ENCODE measurements at regions not wholly inside any gene's neighbourhood (a gene's known extent, or its start where the extent isn't known, plus 50 kb on each side); places are given as distances from the start of the nearest gene placed in this dataset.

DNA sequence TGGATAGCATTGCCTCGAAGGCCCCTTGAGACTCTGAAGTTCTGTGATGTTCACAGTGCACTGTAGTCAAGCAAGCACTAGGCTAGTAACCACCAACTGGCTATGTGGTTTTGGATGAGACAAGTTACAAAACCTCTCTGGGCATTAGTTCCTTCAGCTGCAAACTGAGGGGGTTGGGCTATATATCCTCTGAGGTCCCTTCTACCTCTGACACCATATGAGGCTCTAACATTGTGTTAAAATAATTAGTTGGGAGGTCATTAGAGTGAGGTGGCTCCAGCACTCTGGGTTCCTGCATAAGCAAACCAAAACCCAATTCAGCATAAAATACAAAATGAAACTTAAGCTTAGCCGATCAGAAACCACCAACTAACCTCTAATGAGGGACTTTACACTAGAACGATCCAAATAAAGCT lies 209.5 kb upstream of the LRRN1 start:
- Histone ChIP-seq H3K36me3 (ENCODE audit: control insufficient read depth, insufficient read depth, low read length) (no peaks in the 10 kb centered on the region), H4K8ac (ENCODE audit: low read depth, low read length) (no peak overlapping the region), H3K56ac (ENCODE audit: low read length) (no peak overlapping the region), H3K79me1 (ENCODE audit: low read length) (no peaks in the 10 kb centered on the region), H3K18ac (ENCODE audit: low read length) (no peak overlapping the region), H2BK15ac (replicated peaks; ENCODE audit: low read depth) (no peak overlapping the region), H3K27ac (ENCODE audit: low read depth, low read length) (no peak overlapping the region), H4K5ac (ENCODE audit: low read length) (no peak overlapping the region), H2AK5ac (ENCODE audit: low read length) (no peak overlapping the region), H2BK120ac (ENCODE audit: low read depth, low read length) (no peak overlapping the region), H3K23ac (ENCODE audit: low read length) (no peak overlapping the region), H3K4me3 (ENCODE audit: low read length) (no peak overlapping the region), H3K79me2 (ENCODE audit: control insufficient read depth, insufficient read depth, low read length) (no peaks in the 10 kb centered on the region), H3K4ac (ENCODE audit: low read depth, low read length) (no peak overlapping the region), H2BK5ac (ENCODE audit: low read length) (no peak overlapping the region), H3K9ac (ENCODE audit: low read length) (no peak overlapping the region), H3K4me1 (ENCODE audit: control insufficient read depth, low read depth, low read length) (no peaks in the 10 kb centered on the region), H3K4me2 (ENCODE audit: low read length) (no peak overlapping the region), H3K27me3 (ENCODE audit: insufficient read depth, low read length, poor library complexity) (no peaks in the 10 kb centered on the region)
- no CpG with 5 or more reads among the region's 3 CpGs for WGBS (ENCODE audit: extremely low coverage, insufficient coverage, low lambda C conversion rate)
- no peak for DNase-seq

DNA sequence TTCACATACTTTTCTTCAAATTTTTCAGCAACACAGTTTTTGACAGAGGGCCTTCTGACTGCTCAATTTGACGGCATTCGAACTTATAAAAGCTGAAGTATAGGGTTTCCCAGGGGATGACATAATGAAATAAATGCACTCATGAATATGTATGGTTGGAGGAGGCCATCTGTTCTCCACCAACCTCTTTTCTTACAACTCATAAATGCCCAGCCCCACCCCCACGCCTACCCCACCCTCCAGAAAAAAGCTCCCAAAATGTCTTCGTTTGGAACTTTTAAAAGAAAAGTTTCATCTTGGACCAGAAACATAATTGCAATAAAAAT lies 211.6 kb upstream of the LRRN1 start:
- no peak overlapping the region for H3K4me2 ChIP-seq (ENCODE audit: low read length)
- no peak overlapping the region for H2AK5ac ChIP-seq (ENCODE audit: low read length)
- no peak overlapping the region for H2BK15ac ChIP-seq (replicated peaks; ENCODE audit: low read depth)
- no peaks in the 10 kb centered on the region for H3K4me1 ChIP-seq (ENCODE audit: control insufficient read depth, low read depth, low read length)
- H3K27me3 ChIP-seq (ENCODE audit: insufficient read depth, low read length, poor library complexity): no peaks in the 10 kb centered on the region
- no peak overlapping the region for H3K4ac ChIP-seq (ENCODE audit: low read depth, low read length)
- no peak for DNase-seq
- no peak overlapping the region for H3K4me3 ChIP-seq (ENCODE audit: low read length)
- WGBS (ENCODE audit: extremely low coverage, insufficient coverage, low lambda C conversion rate): no CpG with 5 or more reads among the region's 4 CpGs
- no peaks in the 10 kb centered on the region for H3K79me2 ChIP-seq (ENCODE audit: control insufficient read depth, insufficient read depth, low read length)
- H2BK5ac ChIP-seq (ENCODE audit: low read length): no peak overlapping the region
- H3K56ac ChIP-seq (ENCODE audit: low read length): no peak overlapping the region
- no peak overlapping the region for H3K18ac ChIP-seq (ENCODE audit: low read length)
- no peaks in the 10 kb centered on the region for H3K79me1 ChIP-seq (ENCODE audit: low read length)
- no peaks in the 10 kb centered on the region for H3K36me3 ChIP-seq (ENCODE audit: control insufficient read depth, insufficient read depth, low read length)
- no peak overlapping the region for H3K23ac ChIP-seq (ENCODE audit: low read length)
- H4K8ac ChIP-seq (ENCODE audit: low read depth, low read length): no peak overlapping the region
- no peak overlapping the region for H2BK120ac ChIP-seq (ENCODE audit: low read depth, low read length)
- H4K5ac ChIP-seq (ENCODE audit: low read length): no peak overlapping the region
- H3K27ac ChIP-seq (ENCODE audit: low read depth, low read length): no peak overlapping the region
- no peak overlapping the region for H3K9ac ChIP-seq (ENCODE audit: low read length)

DNA sequence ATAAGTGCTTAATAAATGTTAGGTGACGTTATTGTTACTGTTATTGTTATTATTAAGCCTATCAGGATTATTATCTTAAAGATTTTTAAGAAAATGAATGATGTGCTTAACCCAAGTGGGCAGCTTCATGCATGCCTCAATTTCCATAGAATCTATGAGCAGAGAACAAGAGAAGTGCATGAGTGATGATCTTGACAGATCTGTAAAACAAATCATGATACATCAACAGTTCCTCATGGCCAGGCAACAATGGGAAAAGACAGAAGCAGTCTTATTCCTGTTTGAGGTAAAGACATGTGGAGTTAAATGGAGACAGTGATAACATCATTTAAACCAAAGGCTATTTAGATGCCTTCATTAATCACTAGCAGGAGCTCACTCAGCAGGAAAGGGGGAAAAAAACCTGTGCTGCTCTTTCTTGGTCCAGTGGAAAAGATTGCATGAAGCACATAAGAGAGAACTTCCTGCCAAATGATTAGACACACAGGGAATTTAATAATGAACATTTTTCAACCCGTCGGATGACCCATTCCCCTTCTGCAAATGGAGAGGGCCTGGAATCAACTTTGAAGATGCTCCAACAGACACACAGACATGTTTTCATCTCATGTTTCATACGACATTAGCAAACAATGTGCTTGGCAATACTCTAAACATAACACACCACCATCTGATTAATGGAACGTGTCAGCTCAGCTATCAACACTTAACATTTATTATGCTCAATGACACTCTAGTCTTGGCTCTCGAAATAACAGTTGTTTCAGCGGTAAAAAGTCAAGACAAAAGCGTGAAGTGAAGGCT lies 212.2 kb upstream of the LRRN1 start:
- Histone ChIP-seq H3K79me2 (ENCODE audit: control insufficient read depth, insufficient read depth, low read length) (no peaks in the 10 kb centered on the region), H4K5ac (ENCODE audit: low read length) (no peak overlapping the region), H3K56ac (ENCODE audit: low read length) (no peak overlapping the region), H3K27me3 (ENCODE audit: insufficient read depth, low read length, poor library complexity) (no peaks in the 10 kb centered on the region), H3K36me3 (ENCODE audit: control insufficient read depth, insufficient read depth, low read length) (no peaks in the 10 kb centered on the region), H2BK5ac (ENCODE audit: low read length) (no peak overlapping the region), H4K8ac (ENCODE audit: low read depth, low read length) (no peak overlapping the region), H2BK120ac (ENCODE audit: low read depth, low read length) (no peak overlapping the region), H3K4me2 (ENCODE audit: low read length) (no peak overlapping the region), H3K27ac (ENCODE audit: low read depth, low read length) (no peak overlapping the region), H3K4me3 (ENCODE audit: low read length) (no peak overlapping the region), H3K4me1 (ENCODE audit: control insufficient read depth, low read depth, low read length) (no peaks in the 10 kb centered on the region), H3K79me1 (ENCODE audit: low read length) (no peaks in the 10 kb centered on the region), H3K18ac (ENCODE audit: low read length) (no peak overlapping the region), H3K23ac (ENCODE audit: low read length) (no peak overlapping the region), H3K4ac (ENCODE audit: low read depth, low read length) (no peak overlapping the region), H2BK15ac (replicated peaks; ENCODE audit: low read depth) (no peak overlapping the region), H2AK5ac (ENCODE audit: low read length) (no peak overlapping the region), H3K9ac (ENCODE audit: low read length) (no peak overlapping the region)
- no CpG with 5 or more reads among the region's 8 CpGs for WGBS (ENCODE audit: extremely low coverage, insufficient coverage, low lambda C conversion rate)
- DNase-seq: peak; percentile 7

DNA sequence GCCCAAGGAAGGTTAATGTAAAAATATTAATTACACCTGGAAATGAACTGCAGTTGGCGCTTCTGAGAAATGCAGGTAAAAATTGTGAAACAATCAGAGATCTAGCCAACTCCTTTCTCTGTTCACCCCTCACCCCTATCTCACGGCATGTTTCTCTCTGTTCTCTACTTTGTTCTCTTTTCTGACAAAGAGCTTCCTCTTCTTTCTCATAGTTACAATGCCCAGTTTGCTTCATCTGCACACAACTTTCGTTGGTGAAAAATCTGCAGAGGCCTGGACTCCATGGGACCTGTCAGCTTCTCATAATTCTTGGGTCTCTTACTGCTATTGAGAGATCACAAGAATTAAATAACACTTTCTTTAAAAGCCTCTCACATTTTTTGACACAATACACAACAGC lies 212.9 kb upstream of the LRRN1 start:
- Histone ChIP-seq H4K5ac (ENCODE audit: low read length) (no peak overlapping the region), H2AK5ac (ENCODE audit: low read length) (no peak overlapping the region), H2BK15ac (replicated peaks; ENCODE audit: low read depth) (no peak overlapping the region), H3K23ac (ENCODE audit: low read length) (no peak overlapping the region), H3K4me3 (ENCODE audit: low read length) (no peak overlapping the region), H2BK5ac (ENCODE audit: low read length) (no peak overlapping the region), H3K79me1 (ENCODE audit: low read length) (no peaks in the 10 kb centered on the region), H3K27me3 (ENCODE audit: insufficient read depth, low read length, poor library complexity) (no peaks in the 10 kb centered on the region), H2BK120ac (ENCODE audit: low read depth, low read length) (no peak overlapping the region), H3K4me2 (ENCODE audit: low read length) (no peak overlapping the region), H4K8ac (ENCODE audit: low read depth, low read length) (no peak overlapping the region), H3K56ac (ENCODE audit: low read length) (no peak overlapping the region), H3K4me1 (ENCODE audit: control insufficient read depth, low read depth, low read length) (no peaks in the 10 kb centered on the region), H3K36me3 (ENCODE audit: control insufficient read depth, insufficient read depth, low read length) (no peaks in the 10 kb centered on the region), H3K4ac (ENCODE audit: low read depth, low read length) (no peak overlapping the region), H3K18ac (ENCODE audit: low read length) (no peak overlapping the region), H3K79me2 (ENCODE audit: control insufficient read depth, insufficient read depth, low read length) (no peaks in the 10 kb centered on the region), H3K27ac (ENCODE audit: low read depth, low read length) (no peak overlapping the region), H3K9ac (ENCODE audit: low read length) (no peak overlapping the region)
- DNase-seq: no peak
- no CpG with 5 or more reads among the region's 3 CpGs for WGBS (ENCODE audit: extremely low coverage, insufficient coverage, low lambda C conversion rate)

DNA sequence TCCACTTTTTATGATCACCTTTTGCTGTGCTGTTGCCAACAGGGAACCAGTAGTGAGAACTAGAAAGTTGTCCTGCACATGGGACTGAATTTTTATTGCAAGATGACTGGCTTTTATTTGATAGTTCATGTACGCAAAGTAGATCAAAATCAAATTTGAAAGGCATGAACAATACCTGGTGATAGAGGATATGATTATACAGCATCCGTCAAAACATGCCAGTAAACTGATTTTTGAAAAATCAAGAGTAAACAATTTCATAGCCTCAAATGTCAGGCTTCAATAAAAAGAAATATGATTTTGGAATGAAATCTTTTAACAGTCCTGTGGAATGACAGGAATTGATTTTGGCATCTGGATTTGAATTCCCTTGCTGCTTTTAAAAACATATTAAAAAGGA lies 219.6 kb upstream of the LRRN1 start:
- no peaks in the 10 kb centered on the region for H3K4me1 ChIP-seq (ENCODE audit: control insufficient read depth, low read depth, low read length)
- no CpG with 5 or more reads among the region's 2 CpGs for WGBS (ENCODE audit: extremely low coverage, insufficient coverage, low lambda C conversion rate)

DNA sequence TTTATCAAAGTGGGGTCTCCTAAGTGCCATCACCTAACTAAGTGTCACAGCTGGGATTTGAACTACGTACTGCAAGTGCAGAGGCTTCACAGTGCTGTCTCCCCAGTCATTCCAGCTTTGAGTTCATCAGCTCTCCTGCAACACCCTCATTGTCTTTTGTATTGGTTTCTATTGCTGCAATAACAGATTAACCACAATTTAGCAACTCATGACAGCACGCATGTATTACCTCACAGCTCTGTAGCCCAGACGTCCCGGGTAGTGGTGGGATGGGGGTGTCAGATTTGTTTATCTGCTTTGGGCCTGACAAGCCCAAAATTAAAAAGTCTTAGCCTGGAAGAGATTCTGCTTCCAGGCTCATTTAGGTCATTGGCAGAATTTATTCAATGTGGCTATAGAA lies 220.5 kb upstream of the LRRN1 start:
- H3K4ac ChIP-seq (ENCODE audit: low read depth, low read length): no peak overlapping the region
- no peaks in the 10 kb centered on the region for H3K79me1 ChIP-seq (ENCODE audit: low read length)
- no peak overlapping the region for H3K56ac ChIP-seq (ENCODE audit: low read length)
- no peaks in the 10 kb centered on the region for H3K27me3 ChIP-seq (ENCODE audit: insufficient read depth, low read length, poor library complexity)
- no peak overlapping the region for H3K23ac ChIP-seq (ENCODE audit: low read length)
- H3K4me3 ChIP-seq (ENCODE audit: low read length): no peak overlapping the region
- no peak overlapping the region for H3K18ac ChIP-seq (ENCODE audit: low read length)
- H3K4me1 ChIP-seq (ENCODE audit: control insufficient read depth, low read depth, low read length): no peaks in the 10 kb centered on the region
- no peak overlapping the region for H3K4me2 ChIP-seq (ENCODE audit: low read length)
- H4K8ac ChIP-seq (ENCODE audit: low read depth, low read length): no peak overlapping the region
- no peak overlapping the region for H4K5ac ChIP-seq (ENCODE audit: low read length)
- H2BK5ac ChIP-seq (ENCODE audit: low read length): no peak overlapping the region
- no peak overlapping the region for H3K9ac ChIP-seq (ENCODE audit: low read length)
- no peaks in the 10 kb centered on the region for H3K36me3 ChIP-seq (ENCODE audit: control insufficient read depth, insufficient read depth, low read length)
- DNase-seq: no peak
- H2AK5ac ChIP-seq (ENCODE audit: low read length): no peak overlapping the region
- no peak overlapping the region for H2BK15ac ChIP-seq (replicated peaks; ENCODE audit: low read depth)
- no peak overlapping the region for H3K27ac ChIP-seq (ENCODE audit: low read depth, low read length)
- no peaks in the 10 kb centered on the region for H3K79me2 ChIP-seq (ENCODE audit: control insufficient read depth, insufficient read depth, low read length)
- no peak overlapping the region for H2BK120ac ChIP-seq (ENCODE audit: low read depth, low read length)
- no CpG with 5 or more reads among the region's 4 CpGs for WGBS (ENCODE audit: extremely low coverage, insufficient coverage, low lambda C conversion rate)

More for the DNA sequence above, 219.6 kb upstream of the LRRN1 start:
- Histone ChIP-seq H3K4ac (ENCODE audit: low read depth, low read length) (no peak overlapping the region), H2BK15ac (replicated peaks; ENCODE audit: low read depth) (no peak overlapping the region), H3K9ac (ENCODE audit: low read length) (no peak overlapping the region), H3K56ac (ENCODE audit: low read length) (no peak overlapping the region), H4K8ac (ENCODE audit: low read depth, low read length) (no peak overlapping the region), H2BK5ac (ENCODE audit: low read length) (no peak overlapping the region), H3K27ac (ENCODE audit: low read depth, low read length) (no peak overlapping the region), H3K18ac (ENCODE audit: low read length) (no peak overlapping the region), H3K79me2 (ENCODE audit: control insufficient read depth, insufficient read depth, low read length) (no peaks in the 10 kb centered on the region), H3K4me2 (ENCODE audit: low read length) (no peak overlapping the region), H3K79me1 (ENCODE audit: low read length) (no peaks in the 10 kb centered on the region), H2AK5ac (ENCODE audit: low read length) (no peak overlapping the region), H3K36me3 (ENCODE audit: control insufficient read depth, insufficient read depth, low read length) (no peaks in the 10 kb centered on the region), H3K4me3 (ENCODE audit: low read length) (no peak overlapping the region), H3K23ac (ENCODE audit: low read length) (no peak overlapping the region), H3K27me3 (ENCODE audit: insufficient read depth, low read length, poor library complexity) (no peaks in the 10 kb centered on the region), H2BK120ac (ENCODE audit: low read depth, low read length) (no peak overlapping the region), H4K5ac (ENCODE audit: low read length) (no peak overlapping the region)
- no peak for DNase-seq

Data from mesendoderm (in vitro differentiated cells).